ENCODE measurements at regions not wholly inside any gene's neighbourhood (a gene's known extent, or its start where the extent isn't known, plus 50 kb on each side); places are given as distances from the start of the nearest gene placed in this dataset.

GRCh38 chr11:115896084-115896483 lies 391.9 kb upstream of the CADM1 start:
- Histone ChIP-seq H3K14ac (ENCODE audit: low read length) (peak overlapping the region; percentile 18), H3K4me3 (ENCODE audit: low read depth, low read length) (no peak overlapping the region), H3K27ac (ENCODE audit: low read depth, low read length) (no peak overlapping the region), H3K4me1 (ENCODE audit: control insufficient read depth in 1 of 2, insufficient read depth in 2 of 2, low read length in 2 of 2) (peaks cover 6 to 9% of the 10 kb centered on the region in 2 experiments), H3K79me2 (ENCODE audit: control insufficient read depth, insufficient read depth, low read length, poor library complexity) (peaks cover 2% of the 10 kb centered on the region), H3K23ac (ENCODE audit: low read length) (no peak overlapping the region), H3K79me1 (ENCODE audit: low read length) (peaks cover 8% of the 10 kb centered on the region), H2AFZ (ENCODE audit: insufficient read depth, low read length, poor library complexity) (no peak overlapping the region), H4K12ac (ENCODE audit: low read depth, low read length) (no peak overlapping the region), H3K4me2 (ENCODE audit: low read length) (no peak overlapping the region), H2BK5ac (ENCODE audit: low read depth, low read length, poor library complexity) (no peak overlapping the region), H3K27me3 (ENCODE audit: insufficient read depth, low read length) (no peaks in the 10 kb centered on the region), H4K91ac (ENCODE audit: low read depth, low read length) (no peak overlapping the region), H3K4ac (ENCODE audit: low read depth, low read length) (no peak overlapping the region), H3K18ac (ENCODE audit: low read length) (no peak overlapping the region), H2AK5ac (ENCODE audit: low read length) (peak overlapping the region; percentile 52), H4K8ac (ENCODE audit: low read depth, low read length) (no peak overlapping the region), H3K9ac (ENCODE audit: low read length) (no peak overlapping the region), H2BK12ac (ENCODE audit: low read length) (peak overlapping the region; percentile 79), H2BK120ac (ENCODE audit: insufficient read depth, low read length, poor library complexity) (no peak overlapping the region), H3K36me3 (ENCODE audit: control insufficient read depth in 1 of 2, insufficient read depth in 2 of 2, low read length in 2 of 2) (no peaks in the 10 kb centered on the region), H3K9me3 (ENCODE audit: insufficient read depth, low read depth, low read length) (no peaks in the 10 kb centered on the region)
- WGBS (ENCODE audit: extremely low coverage, insufficient coverage, insufficient read length): no CpG with 5 or more reads among the region's 2 CpGs
- no peak for DNase-seq

DNA sequence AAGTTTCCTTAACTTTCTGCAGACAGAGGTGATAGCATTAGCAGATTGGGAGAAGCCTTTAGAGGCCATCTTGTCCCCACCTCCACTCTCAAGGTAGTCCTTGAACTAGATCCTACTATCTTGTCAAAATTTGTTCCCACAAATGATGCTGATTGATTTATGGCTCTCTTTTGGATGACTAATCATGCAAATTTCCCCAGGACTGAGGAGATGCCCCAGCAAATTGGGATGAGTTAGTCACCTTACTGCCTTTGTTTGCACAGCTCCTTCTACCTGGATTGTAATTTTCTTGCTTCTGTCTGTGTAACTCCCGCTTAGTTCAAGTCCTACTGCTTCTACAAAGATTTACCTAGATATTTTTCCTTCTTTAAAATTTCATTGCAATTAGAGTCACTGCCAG lies 391.4 kb upstream of the CADM1 start:
- H2BK12ac ChIP-seq (ENCODE audit: low read length): no peak overlapping the region
- DNase-seq: no peak
- no peak overlapping the region for H2BK120ac ChIP-seq (ENCODE audit: insufficient read depth, low read length, poor library complexity)
- no peak overlapping the region for H3K27ac ChIP-seq (ENCODE audit: low read depth, low read length)
- H4K8ac ChIP-seq (ENCODE audit: low read depth, low read length): no peak overlapping the region
- no peak overlapping the region for H3K23ac ChIP-seq (ENCODE audit: low read length)
- H2BK5ac ChIP-seq (ENCODE audit: low read depth, low read length, poor library complexity): no peak overlapping the region
- H3K79me1 ChIP-seq (ENCODE audit: low read length): peaks cover 8% of the 10 kb centered on the region
- no peak overlapping the region for H2AFZ ChIP-seq (ENCODE audit: insufficient read depth, low read length, poor library complexity)
- H2AK5ac ChIP-seq (ENCODE audit: low read length): no peak overlapping the region
- no peaks in the 10 kb centered on the region for H3K36me3 ChIP-seq (ENCODE audit: control insufficient read depth in 1 of 2, insufficient read depth in 2 of 2, low read length in 2 of 2)
- H3K79me2 ChIP-seq (ENCODE audit: control insufficient read depth, insufficient read depth, low read length, poor library complexity): peaks cover 2% of the 10 kb centered on the region
- no peak overlapping the region for H4K91ac ChIP-seq (ENCODE audit: low read depth, low read length)
- no peak overlapping the region for H3K14ac ChIP-seq (ENCODE audit: low read length)
- no peak overlapping the region for H3K4me3 ChIP-seq (ENCODE audit: low read depth, low read length)
- no peak overlapping the region for H3K4ac ChIP-seq (ENCODE audit: low read depth, low read length)
- no peak overlapping the region for H3K4me2 ChIP-seq (ENCODE audit: low read length)
- no peaks in the 10 kb centered on the region for H3K9me3 ChIP-seq (ENCODE audit: insufficient read depth, low read depth, low read length)
- H3K27me3 ChIP-seq (ENCODE audit: insufficient read depth, low read length): no peaks in the 10 kb centered on the region
- H3K18ac ChIP-seq (ENCODE audit: low read length): no peak overlapping the region
- peaks cover 6 to 9% of the 10 kb centered on the region in 2 experiments for H3K4me1 ChIP-seq (ENCODE audit: control insufficient read depth in 1 of 2, insufficient read depth in 2 of 2, low read length in 2 of 2)
- H4K12ac ChIP-seq (ENCODE audit: low read depth, low read length): no peak overlapping the region
- no peak overlapping the region for H3K9ac ChIP-seq (ENCODE audit: low read length)
- no CpG with 5 or more reads among the region's 1 CpG for WGBS (ENCODE audit: extremely low coverage, insufficient coverage, insufficient read length)

GRCh38 chr11:115894176-115894575 lies 390.0 kb upstream of the CADM1 start:
- H3K79me1 ChIP-seq (ENCODE audit: low read length): peaks cover 8% of the 10 kb centered on the region
- no peak overlapping the region for H3K4ac ChIP-seq (ENCODE audit: low read depth, low read length)
- H3K23ac ChIP-seq (ENCODE audit: low read length): no peak overlapping the region
- H4K91ac ChIP-seq (ENCODE audit: low read depth, low read length): no peak overlapping the region
- H2BK120ac ChIP-seq (ENCODE audit: insufficient read depth, low read length, poor library complexity): no peak overlapping the region
- no peak overlapping the region for H3K18ac ChIP-seq (ENCODE audit: low read length)
- peaks cover 6 to 9% of the 10 kb centered on the region in 2 experiments for H3K4me1 ChIP-seq (ENCODE audit: control insufficient read depth in 1 of 2, insufficient read depth in 2 of 2, low read length in 2 of 2)
- no peak overlapping the region for H3K4me3 ChIP-seq (ENCODE audit: low read depth, low read length)
- no peak overlapping the region for H2AK5ac ChIP-seq (ENCODE audit: low read length)
- no peak overlapping the region for H3K4me2 ChIP-seq (ENCODE audit: low read length)
- H4K12ac ChIP-seq (ENCODE audit: low read depth, low read length): no peak overlapping the region
- H4K8ac ChIP-seq (ENCODE audit: low read depth, low read length): no peak overlapping the region
- H2BK5ac ChIP-seq (ENCODE audit: low read depth, low read length, poor library complexity): no peak overlapping the region
- DNase-seq: no peak
- no peak overlapping the region for H2AFZ ChIP-seq (ENCODE audit: insufficient read depth, low read length, poor library complexity)
- H3K27ac ChIP-seq (ENCODE audit: low read depth, low read length): peak overlapping the region; percentile 2
- H3K14ac ChIP-seq (ENCODE audit: low read length): no peak overlapping the region
- H3K9me3 ChIP-seq (ENCODE audit: insufficient read depth, low read depth, low read length): no peaks in the 10 kb centered on the region
- H3K79me2 ChIP-seq (ENCODE audit: control insufficient read depth, insufficient read depth, low read length, poor library complexity): peaks cover 2% of the 10 kb centered on the region
- H3K27me3 ChIP-seq (ENCODE audit: insufficient read depth, low read length): no peaks in the 10 kb centered on the region
- no peak overlapping the region for H3K9ac ChIP-seq (ENCODE audit: low read length)
- WGBS (ENCODE audit: extremely low coverage, insufficient coverage, insufficient read length): no CpG with 5 or more reads among the region's 5 CpGs
- no peak overlapping the region for H2BK12ac ChIP-seq (ENCODE audit: low read length)
- no peaks in the 10 kb centered on the region for H3K36me3 ChIP-seq (ENCODE audit: control insufficient read depth in 1 of 2, insufficient read depth in 2 of 2, low read length in 2 of 2)

- H3K79me2 ChIP-seq (ENCODE audit: control insufficient read depth, insufficient read depth, low read length, poor library complexity): peaks cover 2% of the 10 kb centered on the region
- H3K4ac ChIP-seq (ENCODE audit: low read depth, low read length): no peak overlapping the region
- no peak overlapping the region for H3K4me2 ChIP-seq (ENCODE audit: low read length)
- peak overlapping the region; percentile 72 for H4K91ac ChIP-seq (ENCODE audit: low read depth, low read length)
- peak overlapping the region; percentile 67 for H2BK120ac ChIP-seq (ENCODE audit: insufficient read depth, low read length, poor library complexity)
- no CpG with 5 or more reads among the region's 5 CpGs for WGBS (ENCODE audit: extremely low coverage, insufficient coverage, insufficient read length)
- peak overlapping the region; percentile 15 for H4K8ac ChIP-seq (ENCODE audit: low read depth, low read length)
- no peaks in the 10 kb centered on the region for H3K27me3 ChIP-seq (ENCODE audit: insufficient read depth, low read length)
- H2AFZ ChIP-seq (ENCODE audit: insufficient read depth, low read length, poor library complexity): peak overlapping the region; percentile 35
- no peaks in the 10 kb centered on the region for H3K9me3 ChIP-seq (ENCODE audit: insufficient read depth, low read depth, low read length)
- DNase-seq: peak; percentile 82 to 92
- peak overlapping the region; percentile 93 for H2BK12ac ChIP-seq (ENCODE audit: low read length)
- peak overlapping the region; percentile 27 for H2AK5ac ChIP-seq (ENCODE audit: low read length)
- no peaks in the 10 kb centered on the region for H3K36me3 ChIP-seq (ENCODE audit: control insufficient read depth in 1 of 2, insufficient read depth in 2 of 2, low read length in 2 of 2)
- H2BK5ac ChIP-seq (ENCODE audit: low read depth, low read length, poor library complexity): peak overlapping the region; percentile 22
- no peak overlapping the region for H3K9ac ChIP-seq (ENCODE audit: low read length)
- no peak overlapping the region for H3K23ac ChIP-seq (ENCODE audit: low read length)
- H3K27ac ChIP-seq (ENCODE audit: low read depth, low read length): peak overlapping the region; percentile 43
- no peak overlapping the region for H3K4me3 ChIP-seq (ENCODE audit: low read depth, low read length)
- H4K12ac ChIP-seq (ENCODE audit: low read depth, low read length): no peak overlapping the region
- H3K4me1 ChIP-seq (ENCODE audit: control insufficient read depth in 1 of 2, insufficient read depth in 2 of 2, low read length in 2 of 2): peaks cover 6 to 9% of the 10 kb centered on the region in 2 experiments
- peak overlapping the region; percentile 77 for H3K14ac ChIP-seq (ENCODE audit: low read length)
- H3K79me1 ChIP-seq (ENCODE audit: low read length): peaks cover 8% of the 10 kb centered on the region
- H3K18ac ChIP-seq (ENCODE audit: low read length): peak overlapping the region; percentile 38
Measured at GRCh38 chr11:115893461-115894099, 389.4 kb upstream of the CADM1 start.

Measured in trophoblast cell (in vitro differentiated cells and primary cell).